Pancreas (tissue), 10 donors: ENCODE measurements at regions not wholly inside any gene's neighbourhood (a gene's known extent, or its start where the extent isn't known, plus 50 kb on each side); places are given as distances from the start of the nearest gene placed in this dataset.

Experiments used
- ATAC-seq, 4 donors: fragments of 200-7000 bp; cut with Tn5 transposase; one replicate each; pipeline versions ENCODE4 v1.8.0 to v1.9.1; 2020; ENCODE audit warnings: mild to moderate bottlenecking in 4 of 4, moderate library complexity in 4 of 4
- DNase-seq, 6 donors: peaks; one replicate each; pipeline ENCODE4 v3.0.0-alpha.2; 2020
- FAIRE-seq: peaks from 2 replicates; lab custom pipeline; 2012; peaks lifted over from hg19 to GRCh38; lab: Jason Lieb, UNC
- H3K27ac ChIP-seq, 4 donors: fragments of 200-600 bp; sonication (generic); 1 replicate in 3 of 4; 2 replicates in 1 of 4; pipeline versions ENCODE4 v1.5.0 to v1.8.0; 2020
- H3K27me3 ChIP-seq, 4 donors: fragments of 200-600 bp; one replicate each; pipeline ENCODE4 v1.8.0; 2021
- H3K36me3 ChIP-seq, 3 donors: fragments of 200-600 bp; sonication (generic) in 1 of 3; one replicate each; pipeline versions ENCODE4 v1.5.0 to v1.8.0; 2020 to 2021
- H3K4me1 ChIP-seq, 3 donors: fragments of 200-600 bp; one replicate each; pipeline ENCODE4 v1.8.0; 2021
- H3K4me3 ChIP-seq, 4 donors: fragments of 200-600 bp; sonication (generic) in 2 of 4; one replicate each; pipeline versions ENCODE4 v1.5.0 to v1.8.0; 2020 to 2021
- H3K9me3 ChIP-seq, 4 donors: fragments of 200-600 bp; one replicate each; pipeline ENCODE4 v1.8.0; 2021
- CTCF ChIP-seq, 4 donors: fragments of 200-600 bp; sonication (generic) in 3 of 4; IDR thresholded peaks; one replicate each; pipeline versions ENCODE4 v1.5.0 to v1.8.0; 2021; ENCODE audit warnings: antibody characterized with exemption in 4 of 4
- WGBS, 2 donors: extraction: QIAGEN DNeasy Blood & Tissue Kit; methylation state at CpG; one replicate each; pipeline ENCODE4 v1.1.7; 2013; 5-methylcytosine and 5-hydroxymethylcytosine counted together
- intact Hi-C, 3 donors: fragments of 100-400 bp; cut with DNase I; formaldehyde crosslinking; loops; one replicate each; pipeline versions ENCODE4 v1.11.1 to v1.14.2; 2022
- donor health status: healthy with polysubstance abuse.
- donor health status: DM: no; HTN: no; CAD: no; lungs with moderate emphysema.
- donor health status: DM: no; HTN: no; CAD: no.
- donor health status: control.
- donor health status: control.
- donor health status: Bipolar disorder and iron deficiency.
- donor health status: DM: yes; HTN: yes; CAD: no.
- donor health status: DM: no; HTN: no; CAD: no.
- donor health status: DM: no; HTN: no; CAD: no.
- donor health status: DM: yes; HTN: yes; CAD: no.

DNA sequence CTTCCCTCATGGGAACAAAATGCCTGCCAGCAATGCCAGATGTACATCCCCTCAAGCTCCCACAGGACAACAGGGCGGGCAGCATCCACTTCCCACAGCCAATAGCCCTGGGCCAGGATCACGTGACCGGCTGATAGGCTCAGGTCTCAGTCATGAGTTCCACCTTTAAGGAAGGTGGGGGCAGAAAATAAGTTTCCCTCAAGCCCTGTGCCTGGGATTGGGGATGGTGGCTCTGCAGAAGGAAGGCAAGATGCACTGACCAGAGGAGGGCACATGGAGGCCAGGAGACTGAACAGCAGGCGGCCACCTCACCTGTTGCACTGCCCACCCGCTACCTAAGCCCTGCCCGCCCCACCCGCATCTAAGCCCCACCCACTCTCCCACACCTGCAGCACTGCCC, 149.1 kb downstream of the BMP7 start:
- no peak overlapping the region for H3K4me3 ChIP-seq
- no peaks in the 10 kb centered on the region for H3K27me3 ChIP-seq
- no peak for TF ChIP-seq CTCF (IDR thresholded peaks at IDR 0.05)
- ATAC-seq (no peak), FAIRE-seq (no peak), DNase-seq (no peak)
- no peak overlapping the region for H3K27ac ChIP-seq
- H3K36me3 ChIP-seq = no peaks in the 10 kb centered on the region
- 76 to 78% methylated on average over 5 to 7 of the region's 7 CpGs for WGBS, 2 donors
- intact Hi-C loops = no loop called here
- no peaks in the 10 kb centered on the region for H3K4me1 ChIP-seq
- no peaks in the 10 kb centered on the region for H3K9me3 ChIP-seq

DNA sequence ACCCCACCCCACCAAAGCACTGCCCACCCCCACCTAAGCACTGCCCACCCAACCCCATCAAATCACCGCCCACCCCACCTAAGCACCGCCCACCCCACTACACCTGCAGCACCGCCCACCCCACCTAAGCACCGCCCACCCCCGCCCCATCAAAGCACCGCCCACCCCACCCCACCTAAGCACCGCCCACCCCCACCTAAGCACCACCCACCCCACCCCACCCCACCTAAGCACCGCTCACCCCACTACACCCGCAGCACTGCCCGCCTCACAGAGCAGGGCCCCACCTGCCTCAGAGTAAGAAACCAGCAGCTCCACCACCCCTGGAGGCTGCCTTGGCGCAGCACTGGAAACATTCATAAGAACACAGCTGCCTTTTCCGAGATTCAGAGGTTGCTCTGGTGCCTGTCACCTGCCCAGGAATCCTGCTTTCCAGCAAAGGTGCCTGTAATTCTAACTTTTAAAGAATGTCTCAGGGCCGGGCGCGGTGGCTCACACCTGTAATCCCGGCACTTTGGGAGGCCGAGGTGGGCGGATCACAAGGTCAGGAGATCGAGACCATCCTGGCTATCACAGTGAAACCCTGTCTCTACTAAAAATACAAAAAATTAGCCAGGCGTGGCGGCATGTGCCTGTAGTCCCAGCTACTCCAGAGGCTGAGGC, 148.2 kb downstream of the BMP7 start:
- ATAC-seq (no peak), DNase-seq (no peak), FAIRE-seq (no peak)
- Histone ChIP-seq H3K9me3 (no peaks in the 10 kb centered on the region), H3K4me3 (no peak overlapping the region), H3K4me1 (no peaks in the 10 kb centered on the region), H3K27me3 (no peaks in the 10 kb centered on the region), H3K36me3 (no peaks in the 10 kb centered on the region), H3K27ac (no peak overlapping the region)
- intact Hi-C loops = no loop called here
- no peak for TF ChIP-seq CTCF (IDR thresholded peaks at IDR 0.05)
- WGBS, 2 donors = 75 to 85% methylated on average over 19 to 21 of the region's 21 CpGs
